Sigmoid colon (tissue), 6 donors: ENCODE measurements at regions not wholly inside any gene's neighbourhood (a gene's known extent, or its start where the extent isn't known, plus 50 kb on each side); places are given as distances from the start of the nearest gene placed in this dataset.

Source experiments
- DNase-seq: peaks from one replicate; pipeline ENCODE4 v3.0.0-alpha.2; 2019
- H3K27ac ChIP-seq, 4 donors: fragments of 200-600 bp; sonication (generic); one replicate each; pipeline ENCODE4 v1.5.1; 2016 to 2019; ENCODE audit warnings: mild to moderate bottlenecking in 1 of 4
- H3K27me3 ChIP-seq, 3 donors: fragments of 200-600 bp; sonication (generic); one replicate each; pipeline ENCODE4 v1.5.1; 2019; ENCODE audit warnings: mild to moderate bottlenecking in 1 of 3
- H3K36me3 ChIP-seq, 4 donors: fragments of 200-600 bp; sonication (generic); one replicate each; pipeline ENCODE4 v1.5.1; 2016 to 2019
- H3K4me1 ChIP-seq, 4 donors: fragments of 200-600 bp; sonication (generic); one replicate each; pipeline ENCODE4 v1.5.1; 2017 to 2019
- H3K4me3 ChIP-seq, 4 donors: fragments of 200-600 bp; sonication (generic); one replicate each; pipeline ENCODE4 v1.5.1; 2017 to 2019; ENCODE audit warnings: mild to moderate bottlenecking in 2 of 4, moderate library complexity in 1 of 4
- H3K9me3 ChIP-seq, 4 donors: fragments of 200-600 bp in 3 of 4; sonication (generic) in 3 of 4; one replicate each; pipeline versions ENCODE4 v1.5.1 to v1.6.1; 2013 to 2019
- EP300 ChIP-seq, 4 donors: sonication (generic); formaldehyde crosslinking; IDR thresholded peaks; one replicate each; pipeline ENCODE4 v1.6.1; 2017; ENCODE audit warnings: antibody characterized with exemption in 4 of 4
- POLR2A ChIP-seq, 2 donors: fragments of 450-650 bp; IDR thresholded peaks; one replicate each; pipeline ENCODE4 v1.6.1; 2016; ENCODE audit warnings: antibody characterized with exemption in 2 of 2, mild to moderate bottlenecking in 2 of 2, moderate library complexity in 2 of 2
- POLR2AphosphoS5 ChIP-seq, 4 donors: sonication (generic); formaldehyde crosslinking; IDR thresholded peaks; one replicate each; pipeline ENCODE4 v1.6.1; 2017; ENCODE audit warnings: antibody characterized with exemption in 4 of 4
- WGBS, 2 donors: extraction: QIAGEN DNeasy Blood & Tissue Kit; methylation state at CpG; one replicate each; pipeline ENCODE4 v1.1.7; 2013; 5-methylcytosine and 5-hydroxymethylcytosine counted together
- intact Hi-C: fragments of 100-400 bp; cut with DNase I; formaldehyde crosslinking; loops from one replicate; pipeline ENCODE4 v1.15.1; 2023
- TF ChIP-seq, protein P1 (sequence below), 4 experiments: fragments of 450-650 bp in 3 of 4; fragments of 200-600 bp in 1 of 4; IDR thresholded peaks; one replicate each; pipeline ENCODE4 v1.5.1; 2016 to 2019; ENCODE audit warnings: antibody characterized with exemption in 4 of 4, mild to moderate bottlenecking in 3 of 4, moderate library complexity in 2 of 4
- donor health status: healthy with polysubstance abuse.
- donor health status: healthy.

- no peaks in the 10 kb centered on the region for H3K27me3 ChIP-seq
- 79% methylated on average over 14 of the region's 14 CpGs for WGBS, 2 donors
- H3K4me3 ChIP-seq: no peak overlapping the region
- H3K9me3 ChIP-seq: peaks cover 0 to 4% (median 0%) of the 10 kb centered on the region in 4 donors
- no peak overlapping the region for H3K27ac ChIP-seq
- intact Hi-C loops: no loop called here
- peaks cover 0 to 5% (median 0%) of the 10 kb centered on the region in 4 donors for H3K4me1 ChIP-seq
- TF ChIP-seq EP300 (IDR thresholded peaks at IDR 0.05): no peak
- TF ChIP-seq POLR2A (IDR thresholded peaks at IDR 0.05): no peak
- TF ChIP-seq POLR2AphosphoS5 (IDR thresholded peaks at IDR 0.05): no peak
- TF ChIP-seq, protein P1, sequence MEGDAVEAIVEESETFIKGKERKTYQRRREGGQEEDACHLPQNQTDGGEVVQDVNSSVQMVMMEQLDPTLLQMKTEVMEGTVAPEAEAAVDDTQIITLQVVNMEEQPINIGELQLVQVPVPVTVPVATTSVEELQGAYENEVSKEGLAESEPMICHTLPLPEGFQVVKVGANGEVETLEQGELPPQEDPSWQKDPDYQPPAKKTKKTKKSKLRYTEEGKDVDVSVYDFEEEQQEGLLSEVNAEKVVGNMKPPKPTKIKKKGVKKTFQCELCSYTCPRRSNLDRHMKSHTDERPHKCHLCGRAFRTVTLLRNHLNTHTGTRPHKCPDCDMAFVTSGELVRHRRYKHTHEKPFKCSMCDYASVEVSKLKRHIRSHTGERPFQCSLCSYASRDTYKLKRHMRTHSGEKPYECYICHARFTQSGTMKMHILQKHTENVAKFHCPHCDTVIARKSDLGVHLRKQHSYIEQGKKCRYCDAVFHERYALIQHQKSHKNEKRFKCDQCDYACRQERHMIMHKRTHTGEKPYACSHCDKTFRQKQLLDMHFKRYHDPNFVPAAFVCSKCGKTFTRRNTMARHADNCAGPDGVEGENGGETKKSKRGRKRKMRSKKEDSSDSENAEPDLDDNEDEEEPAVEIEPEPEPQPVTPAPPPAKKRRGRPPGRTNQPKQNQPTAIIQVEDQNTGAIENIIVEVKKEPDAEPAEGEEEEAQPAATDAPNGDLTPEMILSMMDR (IDR thresholded peaks at IDR 0.05): no peak
- no peak for DNase-seq
- no peaks in the 10 kb centered on the region for H3K36me3 ChIP-seq
Measured at GRCh38 chr20:48154040-48154765, 368.9 kb upstream of the SULF2 start.

- H3K27me3 ChIP-seq: no peaks in the 10 kb centered on the region
- H3K9me3 ChIP-seq: peaks cover 0 to 4% (median 0%) of the 10 kb centered on the region in 4 donors
- peaks cover 0 to 5% (median 0%) of the 10 kb centered on the region in 4 donors for H3K4me1 ChIP-seq
- H3K4me3 ChIP-seq: no peak overlapping the region
- intact Hi-C loops: no loop called here
- no peak overlapping the region for H3K27ac ChIP-seq
- H3K36me3 ChIP-seq: no peaks in the 10 kb centered on the region
- 15 to 43% methylated on average over 3 of the region's 3 CpGs for WGBS, 2 donors
- TF ChIP-seq EP300 (IDR thresholded peaks at IDR 0.05) (no peak), POLR2AphosphoS5 (IDR thresholded peaks at IDR 0.05) (no peak), POLR2A (IDR thresholded peaks at IDR 0.05) (no peak)
- TF ChIP-seq, protein P1 (IDR thresholded peaks at IDR 0.05): no peak
- DNase-seq: no peak
Measured at GRCh38 chr20:48153523-48153922, 368.2 kb upstream of the SULF2 start.

- no peak for DNase-seq
- Histone ChIP-seq H3K4me3 (no peak overlapping the region), H3K9me3 (peaks cover 0 to 4% (median 0%) of the 10 kb centered on the region in 4 donors), H3K36me3 (no peaks in the 10 kb centered on the region), H3K4me1 (peaks cover 0 to 3% (median 0%) of the 10 kb centered on the region in 4 donors), H3K27ac (no peak overlapping the region), H3K27me3 (no peaks in the 10 kb centered on the region)
- no peak for TF ChIP-seq POLR2AphosphoS5 (IDR thresholded peaks at IDR 0.05)
- TF ChIP-seq POLR2A (IDR thresholded peaks at IDR 0.05): no peak
- TF ChIP-seq, protein P1 (IDR thresholded peaks at IDR 0.05): no peak
- no peak for TF ChIP-seq EP300 (IDR thresholded peaks at IDR 0.05)
- WGBS, 2 donors: 89 to 92% methylated on average over 10 of the region's 10 CpGs
- intact Hi-C loops: no loop called here
Measured at GRCh38 chr20:48153103-48153502, 367.8 kb upstream of the SULF2 start.

GRCh38 chr20:48150568-48150967 is 365.3 kb upstream of the SULF2 start:
- no peak overlapping the region for H3K4me3 ChIP-seq
- H3K4me1 ChIP-seq: no peaks in the 10 kb centered on the region
- intact Hi-C loops: no loop called here
- no peaks in the 10 kb centered on the region for H3K9me3 ChIP-seq
- no peaks in the 10 kb centered on the region for H3K36me3 ChIP-seq
- 86 to 90% methylated on average over 7 of the region's 7 CpGs for WGBS, 2 donors
- TF ChIP-seq POLR2AphosphoS5 (IDR thresholded peaks at IDR 0.05) (no peak), EP300 (IDR thresholded peaks at IDR 0.05) (no peak), POLR2A (IDR thresholded peaks at IDR 0.05) (no peak)
- TF ChIP-seq, protein P1 (IDR thresholded peaks at IDR 0.05): no peak
- H3K27ac ChIP-seq: no peak overlapping the region
- H3K27me3 ChIP-seq: no peaks in the 10 kb centered on the region
- DNase-seq: no peak
